Endothelial cell of umbilical vein (primary cell): ENCODE measurements at regions not wholly inside any gene's neighbourhood (a gene's known extent, or its start where the extent isn't known, plus 50 kb on each side); places are given as distances from the start of the nearest gene placed in this dataset.

ENCODE experiments used
- BruUV-seq: library from RNA; stranded (reverse); fragments of 400-500 nt; replicated peaks from 2 replicates; lab custom pipeline; 2021; lab: Mats Ljungman, UMichigan
- CTCF ChIA-PET: fragments of 300-600, 350-600 bp; sonication (Branson Sonifier 250); formaldehyde crosslinking; loops from one replicate; lab custom pipeline; 2021; ENCODE audit warnings: antibody characterized with exemption, inconsistent platforms; lab: Charles Lee
- POLR2A ChIA-PET: fragments of 300-600, 350-600 bp; sonication (Branson Sonifier 250); formaldehyde crosslinking; loops from one replicate; lab custom pipeline; 2021; ENCODE audit warnings: antibody characterized with exemption, inconsistent platforms; lab: Charles Lee
- DNase-seq: peaks from one replicate; pipeline ENCODE4 v3.0.0-alpha.2; 2011; ENCODE audit warnings: low read depth, low spot score
- FAIRE-seq: peaks from 2 replicates; lab custom pipeline; 2011; peaks lifted over from hg19 to GRCh38; lab: Jason Lieb, UNC
- H2AFZ ChIP-seq: 2 replicates; pipeline ENCODE4 v1.6.0; 2012; ENCODE audit warnings: low read depth, low read length, control low read depth, inconsistent platforms
- H3K27ac ChIP-seq: 2 replicates; pipeline ENCODE4 v1.5.1; 2011; ENCODE audit warnings: low read depth, mild to moderate bottlenecking, control low read depth, low read length, moderate library complexity; ENCODE audit not compliant: insufficient read depth
- H3K27me3 ChIP-seq, 2 experiments: 2 replicates each; pipeline versions ENCODE4 v1.6.0 to v1.6.1; 2011; ENCODE audit warnings: low read length in 2 of 2, mixed read lengths in 1 of 2; ENCODE audit not compliant: control insufficient read depth in 2 of 2, insufficient read depth in 2 of 2
- H3K36me3 ChIP-seq, 2 experiments: 2 replicates in 1 of 2; 3 replicates in 1 of 2; pipeline ENCODE4 v1.5.1; 2011; ENCODE audit warnings: low read length in 2 of 2, mild to moderate bottlenecking in 1 of 2, moderate library complexity in 1 of 2; ENCODE audit not compliant: control insufficient read depth in 2 of 2, insufficient read depth in 2 of 2; ENCODE audit errors: extremely low read depth in 1 of 2
- H3K4me1 ChIP-seq: 3 replicates; pipeline ENCODE4 v1.5.1; 2011; ENCODE audit warnings: mild to moderate bottlenecking, low read length; ENCODE audit not compliant: control insufficient read depth, insufficient read depth; ENCODE audit errors: extremely low read depth
- H3K4me2 ChIP-seq: 2 replicates; pipeline ENCODE4 v1.6.1; 2011; ENCODE audit warnings: low read length, control low read depth, mixed read lengths; ENCODE audit not compliant: insufficient read depth
- H3K4me3 ChIP-seq, 3 experiments: fragments of 200-600 bp in 1 of 3; sonication (generic), shearing (Covaris generic) in 1 of 3; replicated peaks in 1 of 3; 2 replicates each; pipeline ENCODE4 v1.5.1; 2011 to 2016; ENCODE audit warnings: control low read depth in 3 of 3, low read length in 3 of 3, mild to moderate bottlenecking in 2 of 3, inconsistent platforms in 1 of 3, low read depth in 1 of 3, moderate library complexity in 1 of 3; ENCODE audit not compliant: insufficient read depth in 1 of 3
- H3K79me2 ChIP-seq: 2 replicates; pipeline ENCODE4 v1.6.0; 2012; ENCODE audit warnings: low read length, inconsistent platforms; ENCODE audit not compliant: control insufficient read depth, insufficient read depth
- H3K9ac ChIP-seq: replicated peaks from 2 replicates; pipeline ENCODE3; 2011; ENCODE audit warnings: low read length, control low read depth; ENCODE audit not compliant: insufficient read depth; ENCODE audit errors: extremely low read depth
- H3K9me1 ChIP-seq: replicated peaks from 3 replicates; pipeline ENCODE4 v1.6.0; 2011; ENCODE audit warnings: mild to moderate bottlenecking, low read length; ENCODE audit not compliant: control insufficient read depth, insufficient read depth; ENCODE audit errors: extremely low read depth
- H3K9me3 ChIP-seq: replicated peaks from 2 replicates; pipeline ENCODE4 v1.5.1; 2012; ENCODE audit warnings: low read length, inconsistent platforms; ENCODE audit not compliant: control insufficient read depth, insufficient read depth
- H4K20me1 ChIP-seq: replicated peaks from 2 replicates; pipeline ENCODE3; 2011; ENCODE audit warnings: mild to moderate bottlenecking, low read length; ENCODE audit not compliant: control insufficient read depth, insufficient read depth; ENCODE audit errors: extremely low read depth
- EZH2 ChIP-seq: IDR thresholded peaks from 2 replicates; pipeline ENCODE4 v1.6.1; 2012; ENCODE audit warnings: borderline replicate concordance, low read depth, mild to moderate bottlenecking, moderate library complexity, low read length, inconsistent platforms; ENCODE audit not compliant: severe bottlenecking
- FOS ChIP-seq: IDR thresholded peaks from 2 replicates; pipeline ENCODE4 v1.6.1; 2011; ENCODE audit warnings: mild to moderate bottlenecking, low read length, moderate library complexity, borderline replicate concordance; ENCODE audit not compliant: insufficient read depth
- GATA2 ChIP-seq: IDR thresholded peaks from 2 replicates; pipeline ENCODE4 v1.7.0; 2011; ENCODE audit warnings: low read depth, mild to moderate bottlenecking, moderate library complexity, mixed read lengths, low read length; ENCODE audit not compliant: insufficient read length, insufficient read depth
- JUN ChIP-seq: IDR thresholded peaks from 2 replicates; pipeline ENCODE4 v1.6.1; 2011; ENCODE audit warnings: borderline replicate concordance, low read depth; ENCODE audit not compliant: insufficient read length, insufficient read depth
- MAX ChIP-seq: IDR thresholded peaks from 2 replicates; pipeline ENCODE4 v1.6.1; 2011; ENCODE audit not compliant: insufficient read depth, insufficient read length
- POLR2AphosphoS5 ChIP-seq: IDR thresholded peaks from 2 replicates; pipeline ENCODE4 v1.6.1; 2012; ENCODE audit warnings: low read depth, mild to moderate bottlenecking, control low read depth, low read length, moderate library complexity; ENCODE audit not compliant: insufficient read depth
- dilution Hi-C: fragments of 300-500 bp; cut with MboI; formaldehyde crosslinking; loops from one replicate; pipeline ENCODE4 v1.15.0; 2019; ENCODE audit warnings: low sequenced_read_pairs; ENCODE audit not compliant: extremely low pct_ligation_motif_present
- intact Hi-C: fragments of 100-400 bp; cut with micrococcal nuclease; formaldehyde crosslinking; loops from one replicate; pipeline ENCODE4 v1.10.0; 2022

GRCh38 chr2:153780241-153780640 lies 91.5 kb upstream of the GALNT13 start:
- H3K79me2 ChIP-seq: no peaks in the 10 kb centered on the region
- H3K4me2 ChIP-seq: no peak overlapping the region
- H3K9me1 ChIP-seq: no peaks in the 10 kb centered on the region
- no peaks in the 10 kb centered on the region for H4K20me1 ChIP-seq
- no TSS peak for BruUV-seq
- no peak for DNase-seq
- no peak for FAIRE-seq
- intact Hi-C loops (no loop called here), dilution Hi-C loops (no loop called here)
- peaks cover 3% of the 10 kb centered on the region for H3K9me3 ChIP-seq
- H3K27ac ChIP-seq: no peak overlapping the region
- POLR2A ChIA-PET: no interaction called here
- TF ChIP-seq FOS (no peak), EZH2 (no peak), JUN (no peak), POLR2AphosphoS5 (no peak), GATA2 (no peak)
- H3K4me3 ChIP-seq: no peak overlapping the region
- H3K27me3 ChIP-seq: no peaks in the 10 kb centered on the region
- H3K36me3 ChIP-seq: no peaks in the 10 kb centered on the region
- CTCF ChIA-PET: no interaction called here
- H3K4me1 ChIP-seq: no peaks in the 10 kb centered on the region
- H2AFZ ChIP-seq: no peak overlapping the region
- no peak overlapping the region for H3K9ac ChIP-seq

- Histone ChIP-seq H3K36me3 (no peaks in the 10 kb centered on the region), H3K9ac (no peak overlapping the region), H4K20me1 (no peaks in the 10 kb centered on the region), H3K27ac (no peak overlapping the region), H3K79me2 (no peaks in the 10 kb centered on the region), H3K4me2 (no peak overlapping the region), H3K9me1 (no peaks in the 10 kb centered on the region), H3K4me1 (no peaks in the 10 kb centered on the region), H2AFZ (no peak overlapping the region), H3K27me3 (no peaks in the 10 kb centered on the region), H3K4me3 (no peak overlapping the region), H3K9me3 (no peaks in the 10 kb centered on the region)
- no peak for FAIRE-seq
- no peak for DNase-seq
- CTCF ChIA-PET: no interaction called here
- dilution Hi-C loops (no loop called here), intact Hi-C loops (no loop called here)
- BruUV-seq: no TSS peak
- no peak for TF ChIP-seq FOS
- no peak for TF ChIP-seq JUN
- no peak for TF ChIP-seq MAX
- TF ChIP-seq POLR2AphosphoS5: no peak
- POLR2A ChIA-PET: no interaction called here
Measured at GRCh38 chr2:153786016-153786415, 85.7 kb upstream of the GALNT13 start.
